Activated naive CD8-positive, alpha-beta T cell treated with anti-CD3 and anti-CD28 coated beads for 36 hours (primary cell): ENCODE measurements at regions not wholly inside any gene's neighbourhood (a gene's known extent, or its start where the extent isn't known, plus 50 kb on each side); places are given as distances from the start of the nearest gene placed in this dataset.

ENCODE experiments used
- DNase-seq: peaks from one replicate; pipeline ENCODE4 v3.0.0; 2021
- H3K27ac Mint-ChIP-seq: one replicate; pipeline ENCODE4 v1.8.0; 2022; ENCODE audit warnings: mild to moderate bottlenecking, moderate library complexity, mixed read lengths
- H3K27me3 Mint-ChIP-seq: one replicate; pipeline ENCODE4 v1.8.0; 2022; ENCODE audit warnings: mild to moderate bottlenecking, mixed read lengths
- H3K36me3 Mint-ChIP-seq: one replicate; pipeline ENCODE4 v1.8.0; 2021; ENCODE audit warnings: mild to moderate bottlenecking, mixed read lengths
- H3K4me1 Mint-ChIP-seq: one replicate; pipeline ENCODE4 v1.8.0; 2021; ENCODE audit warnings: mixed read lengths
- H3K4me3 Mint-ChIP-seq: one replicate; pipeline ENCODE4 v1.8.0; 2022; ENCODE audit warnings: mild to moderate bottlenecking, moderate library complexity, mixed read lengths
- H3K9me3 Mint-ChIP-seq: one replicate; pipeline ENCODE4 v1.8.0; 2022; ENCODE audit warnings: mixed read lengths

- peaks cover 4% of the 10 kb centered on the region for H3K9me3 Mint-ChIP-seq
- H3K4me1 Mint-ChIP-seq, result no peaks in the 10 kb centered on the region
- H3K27ac Mint-ChIP-seq, result no peak overlapping the region
- no peak overlapping the region for H3K4me3 Mint-ChIP-seq
- H3K27me3 Mint-ChIP-seq, result no peaks in the 10 kb centered on the region
- no peak for DNase-seq
- no peaks in the 10 kb centered on the region for H3K36me3 Mint-ChIP-seq
These were observed 549.3 kb upstream of the IL12A start for GRCh38 chr3:159439346-159439745.

GRCh38 chr3:159441279-159441678 lies 547.4 kb upstream of the IL12A start:
- Mint-ChIP-seq H3K27me3 (no peaks in the 10 kb centered on the region), H3K4me1 (no peaks in the 10 kb centered on the region), H3K9me3 (peaks cover 4% of the 10 kb centered on the region), H3K36me3 (no peaks in the 10 kb centered on the region), H3K4me3 (no peak overlapping the region), H3K27ac (no peak overlapping the region)
- DNase-seq, result no peak

- no peaks in the 10 kb centered on the region for H3K4me1 Mint-ChIP-seq
These were observed 545.4 kb upstream of the IL12A start for GRCh38 chr3:159443266-159443665.

GRCh38 chr3:159447841-159448240 lies 540.8 kb upstream of the IL12A start:
- no peaks in the 10 kb centered on the region for H3K27me3 Mint-ChIP-seq

More at GRCh38 chr3:159443266-159443665, 545.4 kb upstream of the IL12A start:
- DNase-seq, result no peak
- no peaks in the 10 kb centered on the region for H3K27me3 Mint-ChIP-seq
- no peak overlapping the region for H3K4me3 Mint-ChIP-seq
- no peaks in the 10 kb centered on the region for H3K36me3 Mint-ChIP-seq
- peaks cover 4% of the 10 kb centered on the region for H3K9me3 Mint-ChIP-seq
- no peak overlapping the region for H3K27ac Mint-ChIP-seq

GRCh38 chr3:159448902-159449301 lies 539.7 kb upstream of the IL12A start:
- Mint-ChIP-seq H3K27ac (no peak overlapping the region), H3K36me3 (no peaks in the 10 kb centered on the region), H3K4me1 (no peaks in the 10 kb centered on the region), H3K27me3 (no peaks in the 10 kb centered on the region), H3K9me3 (peaks cover under 1% of the 10 kb centered on the region), H3K4me3 (no peak overlapping the region)
- DNase-seq, result no peak

More at GRCh38 chr3:159447841-159448240, 540.8 kb upstream of the IL12A start:
- Mint-ChIP-seq H3K4me3 (no peak overlapping the region), H3K36me3 (no peaks in the 10 kb centered on the region), H3K4me1 (no peaks in the 10 kb centered on the region), H3K9me3 (peaks cover 4% of the 10 kb centered on the region), H3K27ac (no peak overlapping the region)
- no peak for DNase-seq

GRCh38 chr3:159451067-159451466 lies 537.6 kb upstream of the IL12A start:
- H3K27me3 Mint-ChIP-seq, result no peaks in the 10 kb centered on the region

GRCh38 chr3:159451482-159451881 lies 537.2 kb upstream of the IL12A start:
- no peaks in the 10 kb centered on the region for H3K9me3 Mint-ChIP-seq
- no peaks in the 10 kb centered on the region for H3K27me3 Mint-ChIP-seq
- no peaks in the 10 kb centered on the region for H3K4me1 Mint-ChIP-seq
- H3K36me3 Mint-ChIP-seq, result no peaks in the 10 kb centered on the region
- no peak overlapping the region for H3K27ac Mint-ChIP-seq
- no peak for DNase-seq
- no peak overlapping the region for H3K4me3 Mint-ChIP-seq

More at GRCh38 chr3:159451067-159451466, 537.6 kb upstream of the IL12A start:
- Mint-ChIP-seq H3K4me3 (no peak overlapping the region), H3K4me1 (no peaks in the 10 kb centered on the region), H3K36me3 (no peaks in the 10 kb centered on the region), H3K9me3 (no peaks in the 10 kb centered on the region), H3K27ac (no peak overlapping the region)
- no peak for DNase-seq

GRCh38 chr3:159453036-159453435 lies 535.6 kb upstream of the IL12A start:
- no peak overlapping the region for H3K4me3 Mint-ChIP-seq
- no peak overlapping the region for H3K27ac Mint-ChIP-seq
- H3K4me1 Mint-ChIP-seq, result no peaks in the 10 kb centered on the region
- no peaks in the 10 kb centered on the region for H3K36me3 Mint-ChIP-seq
- no peak for DNase-seq
- no peaks in the 10 kb centered on the region for H3K27me3 Mint-ChIP-seq
- no peaks in the 10 kb centered on the region for H3K9me3 Mint-ChIP-seq

- no peak for DNase-seq
- Mint-ChIP-seq H3K4me3 (no peak overlapping the region), H3K27me3 (no peaks in the 10 kb centered on the region), H3K9me3 (no peaks in the 10 kb centered on the region), H3K27ac (no peak overlapping the region), H3K4me1 (no peaks in the 10 kb centered on the region), H3K36me3 (no peaks in the 10 kb centered on the region)
These were observed 534.7 kb upstream of the IL12A start for GRCh38 chr3:159453945-159454344.

- no peak for DNase-seq
- Mint-ChIP-seq H3K9me3 (no peaks in the 10 kb centered on the region), H3K27me3 (no peaks in the 10 kb centered on the region), H3K36me3 (no peaks in the 10 kb centered on the region), H3K4me3 (no peak overlapping the region), H3K4me1 (no peaks in the 10 kb centered on the region), H3K27ac (no peak overlapping the region)
These were observed 532.9 kb upstream of the IL12A start for GRCh38 chr3:159455741-159456181.

GRCh38 chr3:159458010-159458409 lies 530.6 kb upstream of the IL12A start:
- H3K9me3 Mint-ChIP-seq, result no peaks in the 10 kb centered on the region
- H3K27ac Mint-ChIP-seq, result no peak overlapping the region
- no peaks in the 10 kb centered on the region for H3K36me3 Mint-ChIP-seq
- no peaks in the 10 kb centered on the region for H3K27me3 Mint-ChIP-seq
- no peak overlapping the region for H3K4me3 Mint-ChIP-seq
- H3K4me1 Mint-ChIP-seq, result no peaks in the 10 kb centered on the region
- no peak for DNase-seq

- no peak overlapping the region for H3K27ac Mint-ChIP-seq
- no peaks in the 10 kb centered on the region for H3K4me1 Mint-ChIP-seq
- H3K9me3 Mint-ChIP-seq, result no peaks in the 10 kb centered on the region
- no peak for DNase-seq
- no peak overlapping the region for H3K4me3 Mint-ChIP-seq
- no peaks in the 10 kb centered on the region for H3K27me3 Mint-ChIP-seq
- H3K36me3 Mint-ChIP-seq, result no peaks in the 10 kb centered on the region
These were observed 529.7 kb upstream of the IL12A start for GRCh38 chr3:159458982-159459381.

- no peaks in the 10 kb centered on the region for H3K36me3 Mint-ChIP-seq
- peaks cover 3% of the 10 kb centered on the region for H3K9me3 Mint-ChIP-seq
- H3K27ac Mint-ChIP-seq, result no peak overlapping the region
- H3K27me3 Mint-ChIP-seq, result no peaks in the 10 kb centered on the region
- no peak for DNase-seq
- no peak overlapping the region for H3K4me3 Mint-ChIP-seq
- H3K4me1 Mint-ChIP-seq, result no peaks in the 10 kb centered on the region
These were observed 516.0 kb upstream of the IL12A start for GRCh38 chr3:159472611-159473010.

GRCh38 chr3:159473206-159473605 lies 515.4 kb upstream of the IL12A start:
- no peak overlapping the region for H3K4me3 Mint-ChIP-seq
- DNase-seq, result no peak
- H3K27ac Mint-ChIP-seq, result no peak overlapping the region
- peaks cover 3% of the 10 kb centered on the region for H3K9me3 Mint-ChIP-seq
- no peaks in the 10 kb centered on the region for H3K4me1 Mint-ChIP-seq
- no peaks in the 10 kb centered on the region for H3K36me3 Mint-ChIP-seq
- H3K27me3 Mint-ChIP-seq, result no peaks in the 10 kb centered on the region

- Mint-ChIP-seq H3K27me3 (no peaks in the 10 kb centered on the region), H3K36me3 (no peaks in the 10 kb centered on the region), H3K27ac (no peak overlapping the region), H3K4me3 (no peak overlapping the region), H3K4me1 (no peaks in the 10 kb centered on the region), H3K9me3 (peaks cover 3% of the 10 kb centered on the region)
- DNase-seq, result no peak
These were observed 508.6 kb upstream of the IL12A start for GRCh38 chr3:159480046-159480445.

GRCh38 chr3:159482241-159482993 lies 506.2 kb upstream of the IL12A start:
- H3K36me3 Mint-ChIP-seq, result no peaks in the 10 kb centered on the region
- no peak overlapping the region for H3K27ac Mint-ChIP-seq
- peaks cover 2% of the 10 kb centered on the region for H3K9me3 Mint-ChIP-seq
- H3K4me3 Mint-ChIP-seq, result no peak overlapping the region
- no peak for DNase-seq
- H3K4me1 Mint-ChIP-seq, result no peaks in the 10 kb centered on the region
- H3K27me3 Mint-ChIP-seq, result no peaks in the 10 kb centered on the region
